SH-SY5Y (cell line): ENCODE measurements at regions not wholly inside any gene's neighbourhood (a gene's known extent, or its start where the extent isn't known, plus 50 kb on each side); places are given as distances from the start of the nearest gene placed in this dataset.

ENCODE experiments used
- GATA2 ChIP-seq: IDR thresholded peaks from 2 replicates; pipeline ENCODE4 v1.6.1; 2011; ENCODE audit warnings: mild to moderate bottlenecking, low read depth, low read length
- GATA3 ChIP-seq: IDR thresholded peaks from 2 replicates; pipeline ENCODE4 v1.6.1; 2011; ENCODE audit warnings: low read depth, mild to moderate bottlenecking, low read length, moderate library complexity

- TF ChIP-seq GATA3 (no peak), GATA2 (no peak)
These were observed 157.3 kb upstream of the TET2 start for GRCh38 chr4:104989371-104989770.
